Left lung (tissue), 4 donors: ENCODE measurements at regions not wholly inside any gene's neighbourhood (a gene's known extent, or its start where the extent isn't known, plus 50 kb on each side); places are given as distances from the start of the nearest gene placed in this dataset.

ENCODE experiments used
- ATAC-seq: fragments of 200-7000 bp; cut with Tn5 transposase; one replicate; pipeline ENCODE4 v1.9.1; 2020; ENCODE audit warnings: moderate library complexity
- DNase-seq, 4 donors: peaks; one replicate each; pipeline ENCODE4 v3.0.0-alpha.2; 2013 to 2020
- H3K27ac ChIP-seq, 2 donors: fragments of 200-600 bp; sonication (generic) in 1 of 2; one replicate each; pipeline versions ENCODE4 v1.5.0 to v1.8.0; 2020 to 2021
- H3K27me3 ChIP-seq, 2 donors: fragments of 200-600 bp; sonication (generic) in 1 of 2; one replicate each; pipeline versions ENCODE4 v1.5.0 to v1.8.0; 2020 to 2021
- H3K36me3 ChIP-seq, 2 donors: fragments of 200-600 bp; sonication (generic) in 1 of 2; one replicate each; pipeline versions ENCODE4 v1.5.0 to v1.8.0; 2020 to 2021
- H3K4me1 ChIP-seq, 2 donors: fragments of 200-600 bp; one replicate each; pipeline ENCODE4 v1.8.0; 2021
- H3K4me3 ChIP-seq, 2 donors: fragments of 200-600 bp; sonication (generic) in 1 of 2; one replicate each; pipeline versions ENCODE4 v1.5.0 to v1.8.0; 2020 to 2021; ENCODE audit warnings: mild to moderate bottlenecking in 1 of 2
- H3K9me3 ChIP-seq, 2 donors: fragments of 200-600 bp; sonication (generic) in 1 of 2; one replicate each; pipeline versions ENCODE4 v1.5.0 to v1.8.0; 2020 to 2021
- intact Hi-C, 2 donors: fragments of 100-400 bp; cut with DNase I; formaldehyde crosslinking; loops; one replicate each; pipeline versions ENCODE4 v1.11.2 to v1.14.2; 2022
- TF ChIP-seq, protein P1 (sequence below), 2 donors: fragments of 200-600 bp; sonication (generic) in 1 of 2; IDR thresholded peaks; one replicate each; pipeline versions ENCODE4 v1.5.0 to v1.8.0; 2021; ENCODE audit warnings: antibody characterized with exemption in 2 of 2
- donor health status: DM: no; HTN: yes; CAD: no.
- donor health status: DM: no; HTN: no; CAD: no.

DNA sequence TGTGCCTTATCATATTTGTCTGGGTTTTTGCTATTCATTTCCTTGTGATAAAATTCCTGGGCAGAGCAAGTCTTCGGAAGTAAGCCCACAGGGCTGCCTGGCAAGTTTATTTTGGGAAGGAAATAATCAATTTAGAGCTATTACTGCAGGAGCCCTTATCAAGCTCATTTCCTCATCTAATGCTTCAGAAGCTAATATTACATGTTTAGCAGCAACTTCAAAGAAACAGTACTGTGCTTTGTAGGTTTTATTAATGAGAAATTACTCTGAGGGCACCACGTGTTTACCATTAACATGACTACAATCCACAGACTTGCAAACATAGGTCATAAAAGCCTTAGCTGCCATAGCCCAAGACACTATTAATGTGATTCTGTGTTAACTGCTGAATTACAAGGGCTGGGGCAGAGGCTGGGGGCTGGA lies 540.0 kb downstream of the SPRY1 start:
- intact Hi-C loops, result no loop called here
- Histone ChIP-seq H3K4me3 (no peak overlapping the region), H3K27me3 (no peaks in the 10 kb centered on the region), H3K27ac (peak overlapping the region in 1 of 2 donors; percentile 40), H3K9me3 (no peaks in the 10 kb centered on the region), H3K36me3 (no peaks in the 10 kb centered on the region), H3K4me1 (no peaks in the 10 kb centered on the region)
- DNase-seq (no peak), ATAC-seq (no peak)
- TF ChIP-seq, protein P1, sequence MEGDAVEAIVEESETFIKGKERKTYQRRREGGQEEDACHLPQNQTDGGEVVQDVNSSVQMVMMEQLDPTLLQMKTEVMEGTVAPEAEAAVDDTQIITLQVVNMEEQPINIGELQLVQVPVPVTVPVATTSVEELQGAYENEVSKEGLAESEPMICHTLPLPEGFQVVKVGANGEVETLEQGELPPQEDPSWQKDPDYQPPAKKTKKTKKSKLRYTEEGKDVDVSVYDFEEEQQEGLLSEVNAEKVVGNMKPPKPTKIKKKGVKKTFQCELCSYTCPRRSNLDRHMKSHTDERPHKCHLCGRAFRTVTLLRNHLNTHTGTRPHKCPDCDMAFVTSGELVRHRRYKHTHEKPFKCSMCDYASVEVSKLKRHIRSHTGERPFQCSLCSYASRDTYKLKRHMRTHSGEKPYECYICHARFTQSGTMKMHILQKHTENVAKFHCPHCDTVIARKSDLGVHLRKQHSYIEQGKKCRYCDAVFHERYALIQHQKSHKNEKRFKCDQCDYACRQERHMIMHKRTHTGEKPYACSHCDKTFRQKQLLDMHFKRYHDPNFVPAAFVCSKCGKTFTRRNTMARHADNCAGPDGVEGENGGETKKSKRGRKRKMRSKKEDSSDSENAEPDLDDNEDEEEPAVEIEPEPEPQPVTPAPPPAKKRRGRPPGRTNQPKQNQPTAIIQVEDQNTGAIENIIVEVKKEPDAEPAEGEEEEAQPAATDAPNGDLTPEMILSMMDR (IDR thresholded peaks at IDR 0.05), result no peak

DNA sequence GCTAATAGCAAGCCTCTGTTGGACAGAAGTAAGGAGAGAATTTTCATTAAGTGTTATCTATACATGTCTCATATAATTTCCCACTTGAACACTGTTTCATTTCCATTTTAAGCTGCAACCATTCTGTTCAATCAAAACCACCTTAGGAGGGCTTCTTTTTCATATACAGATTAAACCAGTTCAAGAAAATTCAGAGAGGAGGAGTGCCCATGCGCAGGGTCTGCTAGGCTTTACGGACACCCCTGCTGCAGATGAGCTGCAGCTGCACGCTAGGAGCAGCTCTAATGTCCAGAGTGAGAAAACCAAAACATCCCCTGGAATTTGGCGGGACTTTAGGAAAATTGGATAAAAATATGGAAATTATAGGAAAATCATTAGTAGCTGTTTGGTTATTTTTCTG lies 541.0 kb downstream of the SPRY1 start:
- TF ChIP-seq, protein P1 (IDR thresholded peaks at IDR 0.05), result no peak
- Histone ChIP-seq H3K27me3 (no peaks in the 10 kb centered on the region), H3K27ac (peak overlapping the region in 1 of 2 donors; percentile 40), H3K36me3 (no peaks in the 10 kb centered on the region), H3K9me3 (no peaks in the 10 kb centered on the region), H3K4me3 (no peak overlapping the region), H3K4me1 (no peaks in the 10 kb centered on the region)
- DNase-seq, result peak in 2 of 4 donors; percentile 56 to 73
- no peak for ATAC-seq
- intact Hi-C loops, result no loop called here

DNA sequence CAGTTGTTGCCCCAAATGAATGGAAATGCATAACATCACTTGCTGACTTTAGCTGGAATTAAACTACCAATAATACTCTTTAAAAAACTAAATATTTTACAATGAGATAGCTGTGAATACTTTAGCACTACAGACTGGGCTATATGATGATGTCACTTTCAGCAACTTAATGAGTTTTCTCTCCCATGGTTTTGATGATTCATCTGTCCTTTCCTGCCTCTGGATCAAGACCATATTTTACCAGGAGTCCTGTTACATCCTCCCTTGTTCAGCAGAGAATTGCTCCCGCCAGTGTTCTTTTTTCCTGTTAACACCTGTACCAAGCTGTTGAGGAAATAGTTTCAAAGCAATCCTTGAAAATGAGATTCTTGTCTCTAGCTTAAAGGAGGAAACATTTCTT lies 543.0 kb downstream of the SPRY1 start:
- no peaks in the 10 kb centered on the region for H3K9me3 ChIP-seq
- DNase-seq, result no peak
- H3K4me1 ChIP-seq, result no peaks in the 10 kb centered on the region
- no peak overlapping the region for H3K27ac ChIP-seq
- TF ChIP-seq, protein P1 (IDR thresholded peaks at IDR 0.05), result no peak
- H3K27me3 ChIP-seq, result no peaks in the 10 kb centered on the region
- no peak overlapping the region for H3K4me3 ChIP-seq
- no peaks in the 10 kb centered on the region for H3K36me3 ChIP-seq
- no peak for ATAC-seq
- intact Hi-C loops, result no loop called here

DNA sequence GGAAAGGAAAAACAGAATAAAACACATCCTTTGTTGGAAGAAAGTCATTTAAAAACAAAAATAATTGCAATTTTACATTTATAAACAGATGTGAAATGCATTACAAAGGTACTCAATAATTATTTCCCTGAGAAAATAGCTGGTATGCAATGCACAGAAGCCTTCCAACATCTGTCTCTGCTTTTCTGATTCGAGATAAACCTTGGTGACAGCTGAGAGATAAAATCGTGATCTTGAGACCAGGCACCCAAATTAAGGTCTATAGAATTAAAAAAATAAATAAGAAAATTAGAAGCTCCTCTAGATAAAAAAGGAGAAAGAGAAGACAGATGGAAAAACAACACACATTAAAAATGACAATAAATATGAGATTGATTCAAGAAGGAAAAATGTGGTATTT lies 544.0 kb downstream of the SPRY1 start:
- no peak for DNase-seq
- Histone ChIP-seq H3K4me3 (no peak overlapping the region), H3K4me1 (no peaks in the 10 kb centered on the region), H3K9me3 (no peaks in the 10 kb centered on the region), H3K27ac (no peak overlapping the region), H3K36me3 (no peaks in the 10 kb centered on the region), H3K27me3 (no peaks in the 10 kb centered on the region)
- no peak for ATAC-seq
- TF ChIP-seq, protein P1 (IDR thresholded peaks at IDR 0.05), result no peak
- intact Hi-C loops, result no loop called here

DNA sequence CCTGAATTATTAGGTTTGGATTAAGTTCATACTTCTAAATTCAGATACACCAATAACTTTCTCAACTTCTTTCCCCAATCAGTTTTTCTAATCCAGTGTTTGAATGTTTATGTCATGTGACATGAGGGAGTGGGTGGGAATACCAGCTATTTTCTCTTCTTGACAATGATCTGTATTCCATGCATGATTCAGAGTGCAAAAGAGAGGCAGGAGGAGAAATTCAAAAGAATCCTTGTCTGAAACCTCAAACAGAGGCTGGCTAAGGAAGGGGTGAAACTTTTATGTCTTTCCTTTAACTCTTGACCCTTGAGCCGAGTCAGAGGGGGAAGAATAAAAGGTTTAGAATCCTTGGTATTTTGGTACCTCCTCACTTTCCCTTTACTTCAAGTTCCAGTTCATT lies 544.7 kb downstream of the SPRY1 start:
- Histone ChIP-seq H3K4me1 (no peaks in the 10 kb centered on the region), H3K36me3 (no peaks in the 10 kb centered on the region), H3K27me3 (no peaks in the 10 kb centered on the region), H3K9me3 (no peaks in the 10 kb centered on the region), H3K4me3 (no peak overlapping the region), H3K27ac (no peak overlapping the region)
- DNase-seq (no peak), ATAC-seq (no peak)
- TF ChIP-seq, protein P1 (IDR thresholded peaks at IDR 0.05), result no peak
- intact Hi-C loops, result no loop called here
